WI38 (cell line): ENCODE measurements at regions not wholly inside any gene's neighbourhood (a gene's known extent, or its start where the extent isn't known, plus 50 kb on each side); places are given as distances from the start of the nearest gene placed in this dataset.

Source experiments
- H3K4me3 ChIP-seq: 2 replicates; pipeline ENCODE4 v1.5.1; 2011; ENCODE audit warnings: low read depth, mild to moderate bottlenecking, control low read depth, low read length
- TF ChIP-seq, protein P1 (sequence below): IDR thresholded peaks from 2 replicates; pipeline ENCODE4 v1.5.1; 2012; ENCODE audit warnings: low read depth, mild to moderate bottlenecking, control low read depth, low read length

DNA sequence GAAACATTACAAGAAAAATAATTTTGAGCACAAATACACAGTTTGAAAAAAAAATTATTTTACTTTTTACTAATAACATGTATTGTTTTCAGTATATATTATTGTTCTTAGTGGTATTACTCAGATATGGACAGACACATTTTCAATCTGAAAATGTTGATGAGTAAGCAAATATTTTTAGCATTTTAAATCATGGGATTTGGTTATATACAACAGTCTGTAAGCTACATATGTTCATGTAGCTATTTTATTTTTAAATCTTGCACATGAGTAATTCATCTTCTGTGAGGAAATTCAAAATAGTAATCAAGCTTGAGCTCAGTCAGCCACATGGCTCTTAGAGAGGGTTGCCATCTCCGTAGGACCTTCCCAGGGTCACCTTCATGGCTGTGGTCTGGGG lies 471.9 kb downstream of the QKI start:
- TF ChIP-seq, protein P1, sequence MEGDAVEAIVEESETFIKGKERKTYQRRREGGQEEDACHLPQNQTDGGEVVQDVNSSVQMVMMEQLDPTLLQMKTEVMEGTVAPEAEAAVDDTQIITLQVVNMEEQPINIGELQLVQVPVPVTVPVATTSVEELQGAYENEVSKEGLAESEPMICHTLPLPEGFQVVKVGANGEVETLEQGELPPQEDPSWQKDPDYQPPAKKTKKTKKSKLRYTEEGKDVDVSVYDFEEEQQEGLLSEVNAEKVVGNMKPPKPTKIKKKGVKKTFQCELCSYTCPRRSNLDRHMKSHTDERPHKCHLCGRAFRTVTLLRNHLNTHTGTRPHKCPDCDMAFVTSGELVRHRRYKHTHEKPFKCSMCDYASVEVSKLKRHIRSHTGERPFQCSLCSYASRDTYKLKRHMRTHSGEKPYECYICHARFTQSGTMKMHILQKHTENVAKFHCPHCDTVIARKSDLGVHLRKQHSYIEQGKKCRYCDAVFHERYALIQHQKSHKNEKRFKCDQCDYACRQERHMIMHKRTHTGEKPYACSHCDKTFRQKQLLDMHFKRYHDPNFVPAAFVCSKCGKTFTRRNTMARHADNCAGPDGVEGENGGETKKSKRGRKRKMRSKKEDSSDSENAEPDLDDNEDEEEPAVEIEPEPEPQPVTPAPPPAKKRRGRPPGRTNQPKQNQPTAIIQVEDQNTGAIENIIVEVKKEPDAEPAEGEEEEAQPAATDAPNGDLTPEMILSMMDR, result no peak
- H3K4me3 ChIP-seq, result no peak overlapping the region

DNA sequence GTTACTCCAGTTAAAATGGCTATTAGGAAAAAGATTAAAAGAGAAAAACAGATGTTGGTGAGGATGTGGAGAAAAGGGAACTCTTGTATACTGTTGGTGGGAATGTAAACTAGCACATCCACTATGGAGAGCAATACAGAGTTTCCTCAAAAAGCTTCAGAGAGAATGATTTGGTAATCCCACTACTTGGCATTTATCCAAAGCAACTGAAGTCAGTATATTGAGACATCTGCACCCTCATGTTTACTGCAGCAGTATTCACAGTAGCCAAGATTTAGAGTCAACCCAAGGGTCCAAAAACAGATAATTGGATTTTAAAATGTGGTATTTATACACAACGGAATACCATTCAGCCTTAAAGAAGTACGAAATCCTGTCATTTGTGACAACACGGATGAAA lies 469.5 kb downstream of the QKI start:
- TF ChIP-seq, protein P1, result no peak

DNA sequence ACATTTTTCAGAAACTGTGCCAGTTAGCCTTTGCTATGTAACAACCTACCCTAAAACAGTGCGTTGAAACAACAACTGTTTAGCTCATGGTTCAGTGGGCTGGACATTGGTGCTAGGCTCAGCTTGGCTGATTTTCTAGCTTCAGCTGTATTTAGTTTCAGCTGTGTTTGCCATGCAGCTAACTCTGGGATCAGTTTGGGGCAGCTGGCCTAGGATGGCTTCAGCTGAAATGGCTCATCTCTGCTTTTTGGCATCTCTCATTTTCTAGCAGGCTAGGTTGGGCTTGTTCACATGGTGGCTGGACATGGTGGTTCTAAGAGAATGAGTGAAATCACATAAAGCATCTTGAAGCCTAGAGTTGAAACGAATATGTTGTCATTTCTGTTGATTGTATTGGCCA lies 464.2 kb downstream of the QKI start:
- TF ChIP-seq, protein P1, result no peak
- H3K4me3 ChIP-seq, result no peak overlapping the region

More for the DNA sequence above, 469.5 kb downstream of the QKI start:
- no peak overlapping the region for H3K4me3 ChIP-seq

DNA sequence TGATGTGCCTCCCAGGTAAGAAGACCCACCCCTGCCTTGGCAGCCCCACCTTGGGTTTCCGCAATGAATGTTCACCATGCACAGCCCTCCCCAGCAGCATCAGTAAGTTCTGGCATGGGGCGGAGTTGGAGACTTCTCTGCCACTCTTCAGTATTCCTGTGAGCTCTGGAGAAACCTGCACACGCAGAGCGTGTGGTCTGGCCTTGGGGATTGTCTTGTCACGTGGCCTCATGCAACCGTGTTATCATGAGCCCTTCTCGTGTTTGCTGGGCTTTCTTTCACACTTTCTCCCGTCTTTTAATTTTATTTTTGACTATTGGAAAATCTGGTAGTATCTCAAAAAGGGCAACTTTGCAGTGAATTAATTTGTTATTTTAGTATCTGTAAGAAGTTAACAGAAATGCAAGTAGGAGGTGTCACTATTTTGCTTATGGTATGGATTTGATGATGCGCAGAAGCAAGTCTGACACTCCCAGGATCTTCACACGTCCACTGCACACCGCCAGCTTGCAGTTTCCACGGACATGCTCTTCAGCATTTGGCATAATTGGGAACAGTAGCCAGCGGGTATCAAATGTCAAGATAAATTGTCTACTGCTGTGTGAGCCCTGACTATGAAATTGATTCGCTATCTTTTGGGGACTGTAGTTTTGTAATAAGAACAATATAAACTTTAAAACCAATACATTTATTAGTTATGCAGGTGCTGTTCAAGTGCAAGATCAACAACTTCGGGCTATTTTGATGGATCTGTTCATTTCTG lies 463.5 kb downstream of the QKI start:
- H3K4me3 ChIP-seq, result no peak overlapping the region
- TF ChIP-seq, protein P1, result no peak

DNA sequence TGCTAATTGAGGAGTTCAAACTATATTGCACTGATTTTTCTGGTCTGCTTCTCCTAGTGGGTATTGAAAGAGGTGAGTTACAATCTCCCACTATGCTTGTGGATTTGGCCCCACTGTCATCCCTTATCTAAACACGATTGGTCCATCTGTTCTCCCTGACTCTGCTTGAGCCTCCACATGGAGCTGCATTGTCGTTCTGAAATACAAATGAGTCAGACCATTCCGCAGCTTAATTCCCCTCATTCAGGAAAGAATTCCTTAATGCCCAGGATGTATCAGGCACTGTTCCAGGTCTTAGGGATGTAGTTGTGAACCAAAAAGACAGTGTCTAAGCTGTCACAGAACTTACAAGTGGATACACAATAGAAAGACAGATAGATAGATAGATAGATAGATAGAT lies 461.9 kb downstream of the QKI start:
- TF ChIP-seq, protein P1, result no peak
- no peak overlapping the region for H3K4me3 ChIP-seq

DNA sequence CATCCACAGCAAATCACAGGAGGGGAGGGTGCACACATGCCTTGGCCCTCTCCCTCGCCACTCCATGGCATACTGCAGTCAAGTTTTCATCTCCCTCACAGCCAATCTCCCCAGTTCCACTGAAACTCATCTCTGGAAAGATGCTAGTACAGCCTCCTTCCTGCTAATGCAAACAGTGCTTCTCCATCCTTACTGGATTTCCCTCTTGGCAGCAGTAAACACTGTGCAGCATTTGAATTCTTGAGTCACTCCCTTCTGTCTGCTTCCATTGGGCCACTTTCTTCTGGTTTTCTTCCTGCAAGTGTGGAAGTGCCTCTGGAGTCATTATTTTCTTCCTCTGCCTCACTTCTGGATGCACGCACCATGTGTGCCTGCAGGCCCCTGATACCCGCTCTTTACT lies 460.3 kb downstream of the QKI start:
- H3K4me3 ChIP-seq, result no peak overlapping the region
- TF ChIP-seq, protein P1, result no peak

DNA sequence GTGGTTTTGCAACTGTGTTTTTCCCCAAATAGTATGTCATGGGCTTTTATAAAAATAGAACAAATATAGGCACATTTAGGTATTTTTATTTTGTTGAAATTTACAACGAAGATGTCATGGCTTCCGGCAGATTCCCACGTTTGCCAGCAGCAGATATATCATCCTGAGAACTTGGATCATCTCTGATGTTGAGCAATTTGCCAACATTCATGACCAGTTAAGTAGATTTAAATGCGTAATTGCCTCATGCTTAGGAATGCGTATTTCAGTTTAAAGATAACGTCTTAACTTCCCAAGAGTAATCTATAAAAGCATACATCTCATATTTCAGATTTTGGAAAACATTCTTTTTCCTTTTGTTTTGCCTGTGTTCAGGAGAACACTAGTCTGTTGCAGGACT lies 457.8 kb downstream of the QKI start:
- TF ChIP-seq, protein P1, result no peak
- H3K4me3 ChIP-seq, result no peak overlapping the region
